ENCODE measurements at regions not wholly inside any gene's neighbourhood (a gene's known extent, or its start where the extent isn't known, plus 50 kb on each side); places are given as distances from the start of the nearest gene placed in this dataset.

DNA sequence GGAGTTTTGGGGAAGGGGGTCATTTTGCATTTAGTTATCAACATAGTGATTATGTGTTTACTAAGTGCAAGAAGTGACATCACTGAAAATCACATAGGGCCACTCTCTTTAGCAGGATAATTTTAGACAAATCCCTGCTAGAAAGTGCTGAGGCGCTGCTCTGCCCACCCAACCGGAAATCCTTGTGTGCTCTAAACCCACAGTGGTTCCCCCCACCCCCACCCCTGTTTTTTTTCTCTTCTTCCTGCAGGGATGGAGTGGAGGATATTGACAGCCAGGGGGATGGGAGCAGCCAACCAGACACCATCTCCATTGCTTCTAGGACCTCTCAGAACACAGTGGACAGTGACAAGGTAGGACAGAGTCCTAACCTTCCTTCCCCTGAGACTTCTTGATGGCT, 234.2 kb upstream of the UMPS start:
- Histone ChIP-seq H3K4me3 (no peak overlapping the region), H3K27ac (no peak overlapping the region), H3K9me3 (no peaks in the 10 kb centered on the region), H3K27me3 (no peaks in the 10 kb centered on the region), H3K36me3 (peaks cover 7% of the 10 kb centered on the region), H3K4me1 (no peaks in the 10 kb centered on the region)
- TF ChIP-seq, protein P1, sequence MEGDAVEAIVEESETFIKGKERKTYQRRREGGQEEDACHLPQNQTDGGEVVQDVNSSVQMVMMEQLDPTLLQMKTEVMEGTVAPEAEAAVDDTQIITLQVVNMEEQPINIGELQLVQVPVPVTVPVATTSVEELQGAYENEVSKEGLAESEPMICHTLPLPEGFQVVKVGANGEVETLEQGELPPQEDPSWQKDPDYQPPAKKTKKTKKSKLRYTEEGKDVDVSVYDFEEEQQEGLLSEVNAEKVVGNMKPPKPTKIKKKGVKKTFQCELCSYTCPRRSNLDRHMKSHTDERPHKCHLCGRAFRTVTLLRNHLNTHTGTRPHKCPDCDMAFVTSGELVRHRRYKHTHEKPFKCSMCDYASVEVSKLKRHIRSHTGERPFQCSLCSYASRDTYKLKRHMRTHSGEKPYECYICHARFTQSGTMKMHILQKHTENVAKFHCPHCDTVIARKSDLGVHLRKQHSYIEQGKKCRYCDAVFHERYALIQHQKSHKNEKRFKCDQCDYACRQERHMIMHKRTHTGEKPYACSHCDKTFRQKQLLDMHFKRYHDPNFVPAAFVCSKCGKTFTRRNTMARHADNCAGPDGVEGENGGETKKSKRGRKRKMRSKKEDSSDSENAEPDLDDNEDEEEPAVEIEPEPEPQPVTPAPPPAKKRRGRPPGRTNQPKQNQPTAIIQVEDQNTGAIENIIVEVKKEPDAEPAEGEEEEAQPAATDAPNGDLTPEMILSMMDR (IDR thresholded peaks at IDR 0.05), result no peak
- DNase-seq (ENCODE audit: low spot score), result no peak

DNA sequence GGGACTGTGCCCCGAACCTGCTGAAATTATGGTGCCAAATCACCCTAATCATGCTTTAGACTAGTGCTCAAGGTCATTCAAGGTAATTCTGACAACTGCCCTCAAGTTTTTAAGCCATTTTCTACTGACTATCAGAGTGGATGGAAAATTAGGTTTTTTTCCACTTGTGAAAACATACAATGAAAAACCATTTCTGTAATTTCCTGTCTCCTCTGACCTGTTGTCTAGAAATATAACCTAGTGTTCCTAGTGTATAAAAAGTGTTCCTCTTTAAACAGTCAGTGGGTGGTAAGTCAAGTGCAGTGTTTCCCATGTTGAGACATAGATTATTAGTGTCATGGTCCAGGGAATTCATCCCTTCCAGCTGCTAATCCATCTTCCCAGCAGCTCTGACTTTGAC, 232.8 kb upstream of the UMPS start:
- Histone ChIP-seq H3K4me1 (no peaks in the 10 kb centered on the region), H3K9me3 (no peaks in the 10 kb centered on the region), H3K4me3 (no peak overlapping the region), H3K27ac (no peak overlapping the region), H3K36me3 (peaks cover 7% of the 10 kb centered on the region), H3K27me3 (no peaks in the 10 kb centered on the region)
- DNase-seq (ENCODE audit: low spot score), result no peak
- TF ChIP-seq, protein P1 (IDR thresholded peaks at IDR 0.05), result no peak

DNA sequence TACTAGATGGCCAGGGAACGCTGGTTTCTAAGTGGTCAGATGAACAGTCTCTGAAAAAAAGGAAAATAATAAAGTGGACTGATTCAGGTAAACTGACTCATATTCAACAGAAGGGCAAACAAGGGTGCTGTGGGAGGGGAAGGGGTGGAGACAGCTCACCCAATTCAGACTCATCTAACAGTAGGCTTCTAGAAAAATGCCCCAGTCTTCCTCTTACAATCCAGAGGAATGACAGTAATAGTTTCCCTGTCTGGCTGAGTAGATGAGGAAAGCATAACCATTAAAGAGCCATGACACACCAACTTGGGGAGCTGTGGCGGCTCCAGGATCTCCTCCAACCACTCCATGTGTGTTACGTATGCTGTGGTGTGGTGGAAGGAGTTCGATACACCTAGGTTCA, 231.4 kb upstream of the UMPS start:
- TF ChIP-seq, protein P1 (IDR thresholded peaks at IDR 0.05), result no peak
- Histone ChIP-seq H3K27me3 (no peaks in the 10 kb centered on the region), H3K36me3 (peaks cover 7% of the 10 kb centered on the region), H3K4me1 (peaks cover 0 to 3% of the 10 kb centered on the region in 2 donors), H3K4me3 (no peak overlapping the region), H3K27ac (no peak overlapping the region), H3K9me3 (no peaks in the 10 kb centered on the region)
- no peak for DNase-seq (ENCODE audit: low spot score)

GRCh38 chr3:124504332-124505059, 225.8 kb upstream of the UMPS start:
- peaks cover 0 to 16% of the 10 kb centered on the region in 2 donors for H3K4me1 ChIP-seq
- no peak overlapping the region for H3K4me3 ChIP-seq
- H3K36me3 ChIP-seq, result no peaks in the 10 kb centered on the region
- TF ChIP-seq, protein P1 (IDR thresholded peaks at IDR 0.05), result no peak
- no peak for DNase-seq (ENCODE audit: low spot score)
- H3K27me3 ChIP-seq, result no peaks in the 10 kb centered on the region
- peak overlapping the region in 1 of 2 donors; percentile 15 for H3K27ac ChIP-seq
- no peaks in the 10 kb centered on the region for H3K9me3 ChIP-seq

DNA sequence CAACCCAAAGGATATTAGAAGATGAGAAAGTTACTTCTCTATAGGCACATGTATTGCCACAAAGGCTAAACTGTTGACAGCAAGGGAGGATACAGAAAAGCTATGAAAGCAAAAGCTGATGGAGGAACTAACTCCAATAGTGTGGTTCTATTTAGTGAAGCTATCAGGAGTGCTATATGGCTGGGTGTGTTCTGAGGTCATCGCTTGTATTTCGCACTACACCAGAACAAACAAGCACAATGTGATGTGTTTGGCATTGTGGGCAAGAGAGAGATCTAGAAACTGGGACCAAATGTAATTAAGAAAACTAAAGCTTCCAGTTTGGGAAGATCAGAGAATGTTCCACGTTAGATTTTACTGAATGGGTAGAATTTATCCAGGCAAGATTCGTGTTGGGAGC, 220.4 kb upstream of the UMPS start:
- Histone ChIP-seq H3K4me1 (peaks cover 0 to 3% of the 10 kb centered on the region in 2 donors), H3K36me3 (no peaks in the 10 kb centered on the region), H3K27ac (no peak overlapping the region), H3K27me3 (no peaks in the 10 kb centered on the region), H3K4me3 (no peak overlapping the region), H3K9me3 (no peaks in the 10 kb centered on the region)
- no peak for DNase-seq (ENCODE audit: low spot score)
- TF ChIP-seq, protein P1 (IDR thresholded peaks at IDR 0.05), result no peak

DNA sequence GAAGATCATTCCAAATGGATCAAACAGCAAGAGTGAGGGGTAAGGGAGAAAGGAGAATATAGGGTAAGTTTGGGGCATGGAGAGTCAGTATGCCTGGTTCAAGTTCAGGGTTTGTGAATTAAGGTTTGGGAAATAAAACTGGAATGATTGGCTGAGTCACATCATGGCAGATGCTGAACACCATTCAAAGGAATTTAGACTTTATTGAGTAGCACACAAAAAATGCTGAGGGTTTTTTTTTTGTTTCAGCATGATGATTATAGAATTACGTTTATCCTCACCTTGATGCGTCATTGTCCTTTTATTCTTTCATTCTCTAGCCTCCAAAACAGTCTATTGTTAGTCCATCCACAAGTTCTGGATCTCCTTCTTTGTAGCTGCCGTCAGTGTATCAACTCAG, 220.0 kb upstream of the UMPS start:
- Histone ChIP-seq H3K4me3 (no peak overlapping the region), H3K4me1 (no peaks in the 10 kb centered on the region), H3K27me3 (no peaks in the 10 kb centered on the region), H3K27ac (no peak overlapping the region), H3K36me3 (no peaks in the 10 kb centered on the region), H3K9me3 (no peaks in the 10 kb centered on the region)
- TF ChIP-seq, protein P1 (IDR thresholded peaks at IDR 0.05), result no peak
- DNase-seq (ENCODE audit: low spot score), result no peak

Data from right atrium auricular region (tissue), 2 donors.